ENCODE measurements at regions not wholly inside any gene's neighbourhood (a gene's known extent, or its start where the extent isn't known, plus 50 kb on each side); places are given as distances from the start of the nearest gene placed in this dataset.
"Not testable (repeated sequence)": the region's sequence is repeated elsewhere in the genome, so short reads cannot be mapped to it uniquely, and the experiment has no call there.

GRCh38 chr6:44739181-44739580 lies 351.7 kb downstream of the CDC5L start:
- no peak for DNase-seq (ENCODE audit: low read depth in 2 of 2)

- no peak for DNase-seq (ENCODE audit: low read depth in 2 of 2)
Observed at GRCh38 chr6:44740566-44741120, 353.1 kb downstream of the CDC5L start.

- DNase-seq (ENCODE audit: low read depth in 2 of 2) = no peak
Observed at GRCh38 chr6:44742201-44742600, 354.7 kb downstream of the CDC5L start.

- DNase-seq (ENCODE audit: low read depth in 2 of 2) = no peak
Observed at GRCh38 chr6:44742828-44743372, 355.4 kb downstream of the CDC5L start.

GRCh38 chr6:44760116-44760515 lies 372.6 kb downstream of the CDC5L start:
- DNase-seq (ENCODE audit: low read depth in 2 of 2) = not testable (repeated sequence)

GRCh38 chr6:44761046-44761445 lies 373.5 kb downstream of the CDC5L start:
- no peak for DNase-seq (ENCODE audit: low read depth in 2 of 2)

- DNase-seq (ENCODE audit: low read depth in 2 of 2) = no peak
Observed at GRCh38 chr6:44762496-44762895, 375.0 kb downstream of the CDC5L start.

GRCh38 chr6:44771647-44772415 lies 384.3 kb downstream of the CDC5L start:
- DNase-seq (ENCODE audit: low read depth in 2 of 2) = no peak

- DNase-seq (ENCODE audit: low read depth in 2 of 2) = no peak
Observed at GRCh38 chr6:44772838-44773237, 385.3 kb downstream of the CDC5L start.

- DNase-seq (ENCODE audit: low read depth in 2 of 2) = no peak
Observed at GRCh38 chr6:44775121-44775520, 387.6 kb downstream of the CDC5L start.

- DNase-seq (ENCODE audit: low read depth in 2 of 2) = no peak
Observed at GRCh38 chr6:44776344-44776743, 388.8 kb downstream of the CDC5L start.

GRCh38 chr6:44778513-44778912 lies 391.0 kb downstream of the CDC5L start:
- DNase-seq (ENCODE audit: low read depth in 2 of 2) = no peak

Measured in stimulated activated CD4-positive, alpha-beta T cell treated with anti-CD3 and anti-CD28 coated beads, Interleukin-12 subunit alpha, Interleukin-12 subunit beta, amount 100 ng/mL, for 24 hours (primary cell).